ENCODE measurements at regions not wholly inside any gene's neighbourhood (a gene's known extent, or its start where the extent isn't known, plus 50 kb on each side); places are given as distances from the start of the nearest gene placed in this dataset.

GRCh38 chr13:31060220-31060619 lies 101.5 kb downstream of the HSPH1 start (continued):
- TF ChIP-seq RXRA (IDR thresholded peaks at IDR 0.05; ENCODE audit: borderline replicate concordance, low read depth), result no peak
- TF ChIP-seq, protein P1, sequence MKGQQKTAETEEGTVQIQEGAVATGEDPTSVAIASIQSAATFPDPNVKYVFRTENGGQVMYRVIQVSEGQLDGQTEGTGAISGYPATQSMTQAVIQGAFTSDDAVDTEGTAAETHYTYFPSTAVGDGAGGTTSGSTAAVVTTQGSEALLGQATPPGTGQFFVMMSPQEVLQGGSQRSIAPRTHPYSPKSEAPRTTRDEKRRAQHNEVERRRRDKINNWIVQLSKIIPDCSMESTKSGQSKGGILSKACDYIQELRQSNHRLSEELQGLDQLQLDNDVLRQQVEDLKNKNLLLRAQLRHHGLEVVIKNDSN (IDR thresholded peaks at IDR 0.05; ENCODE audit: borderline replicate concordance, low read depth), result no peak

DNA sequence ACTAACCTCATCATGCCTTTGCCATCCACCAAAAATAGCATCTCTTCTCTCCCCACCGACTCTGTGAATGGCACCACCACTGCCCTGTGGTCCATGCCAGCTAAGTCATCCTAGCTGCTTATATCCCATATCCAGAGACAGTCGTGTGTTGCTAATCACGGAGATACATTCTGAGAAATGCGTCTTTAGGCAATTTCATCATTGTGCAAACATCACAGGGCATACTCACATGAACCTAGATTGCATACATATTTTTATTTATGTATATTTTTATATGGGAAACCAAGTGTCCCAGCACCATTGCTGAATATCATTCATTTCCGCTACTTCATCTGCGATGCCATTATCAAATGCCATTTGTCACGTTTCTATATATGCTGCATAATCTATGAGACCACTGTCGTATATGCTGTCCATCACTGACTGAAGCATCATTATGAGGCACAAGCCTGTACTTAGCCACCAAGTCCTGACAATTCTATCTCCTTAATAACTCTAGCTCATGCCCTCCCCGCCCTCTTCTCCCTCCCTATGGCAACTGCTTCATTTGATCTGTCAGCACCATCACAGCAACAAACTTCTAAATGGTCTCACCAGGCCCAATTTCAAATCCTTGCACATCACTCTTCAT lies 104.2 kb downstream of the HSPH1 start:
- H3K9ac ChIP-seq, result no peak overlapping the region
- H3K79me2 ChIP-seq (ENCODE audit: insufficient read depth), result no peaks in the 10 kb centered on the region
- H2AFZ ChIP-seq (ENCODE audit: low read depth), result no peak overlapping the region
- no peak for DNase-seq
- no peaks in the 10 kb centered on the region for H3K36me3 ChIP-seq (replicated peaks in 1 of 2; ENCODE audit: control insufficient read depth in 1 of 2, insufficient read depth in 2 of 2, low read length in 1 of 2)
- H3K4me2 ChIP-seq, result no peak overlapping the region
- H3K9me3 ChIP-seq, result no peaks in the 10 kb centered on the region
- H3K4me3 ChIP-seq (ENCODE audit: low read depth in 2 of 2, low read length in 1 of 2), result no peak overlapping the region
- TF ChIP-seq TCF12 (IDR thresholded peaks at IDR 0.05), result no peak
- TF ChIP-seq JUND (IDR thresholded peaks at IDR 0.05), result no peak
- no peak for TF ChIP-seq EP300 (IDR thresholded peaks at IDR 0.05; ENCODE audit: borderline replicate concordance in 1 of 2, low read depth in 1 of 2, low read length in 1 of 2)
- no peak for TF ChIP-seq GABPA (IDR thresholded peaks at IDR 0.05; ENCODE audit: low read depth)
- no peaks in the 10 kb centered on the region for H3K27me3 ChIP-seq (ENCODE audit: insufficient read depth)
- no peak overlapping the region for H3K27ac ChIP-seq (ENCODE audit: low read depth in 2 of 2, low read length in 1 of 2)
- no peaks in the 10 kb centered on the region for H3F3A ChIP-seq (replicated peaks; ENCODE audit: insufficient read depth)
- peaks cover 0 to 14% of the 10 kb centered on the region in 2 experiments; a peak in 2 of 4 replicates for H3K4me1 ChIP-seq (ENCODE audit: control insufficient read depth in 1 of 2, insufficient read depth in 2 of 2, low read depth in 1 of 2, low read length in 1 of 2)
- ChIA-PET CTCF (interaction anchor here (1.2 to 1.8 kb wide), 6 partner anchors 9 to 102 kb away, joined by 3 to 11 read pairs (median 4); no protein-coding TSS in a partner anchor), POLR2A (no interaction called here)
- no peaks in the 10 kb centered on the region for H4K20me1 ChIP-seq (ENCODE audit: insufficient read depth)
- WGBS (ENCODE audit: low lambda C conversion rate), result 87% methylated on average over 9 of the region's 9 CpGs
- no peaks in the 10 kb centered on the region for H3K9me2 ChIP-seq

- WGBS (ENCODE audit: low lambda C conversion rate), result 48% methylated on average over 10 of the region's 10 CpGs
- H3K4me3 ChIP-seq (ENCODE audit: low read depth in 2 of 2, low read length in 1 of 2), result no peak overlapping the region
- no peak overlapping the region for H3K9ac ChIP-seq
- H3K27ac ChIP-seq (ENCODE audit: low read depth in 2 of 2, low read length in 1 of 2), result no peak overlapping the region
- H3K79me2 ChIP-seq (ENCODE audit: insufficient read depth), result no peaks in the 10 kb centered on the region
- peaks cover 0 to 14% of the 10 kb centered on the region in 2 experiments; a peak in 2 of 4 replicates for H3K4me1 ChIP-seq (ENCODE audit: control insufficient read depth in 1 of 2, insufficient read depth in 2 of 2, low read depth in 1 of 2, low read length in 1 of 2)
- H3K9me2 ChIP-seq, result no peaks in the 10 kb centered on the region
- TF ChIP-seq TCF12 (IDR thresholded peaks at IDR 0.05) (peak; percentile 61; the same call in 1 of the 2 replicates), RCOR1 (IDR thresholded peaks at IDR 0.05; ENCODE audit: low read length) (no peak)
- no peak overlapping the region for H2AFZ ChIP-seq (ENCODE audit: low read depth)
- H3F3A ChIP-seq (replicated peaks; ENCODE audit: insufficient read depth), result no peaks in the 10 kb centered on the region
- ChIA-PET CTCF (interaction anchor here (0.6 to 1.8 kb wide), 8 partner anchors 10 to 191 kb away, joined by 3 to 11 read pairs (median 4); no protein-coding TSS in a partner anchor), POLR2A (interaction anchor here (0.9 kb wide), 1 partner anchor 105 kb away, joined by 3 read pairs; the partner anchor contains the start of gene HSPH1)
- no peaks in the 10 kb centered on the region for H3K36me3 ChIP-seq (replicated peaks in 1 of 2; ENCODE audit: control insufficient read depth in 1 of 2, insufficient read depth in 2 of 2, low read length in 1 of 2)
- no peaks in the 10 kb centered on the region for H3K27me3 ChIP-seq (ENCODE audit: insufficient read depth)
- no peaks in the 10 kb centered on the region for H4K20me1 ChIP-seq (ENCODE audit: insufficient read depth)
- H3K4me2 ChIP-seq, result no peak overlapping the region
- DNase-seq, result peak; percentile 50
- no peaks in the 10 kb centered on the region for H3K9me3 ChIP-seq
Measured at GRCh38 chr13:31056644-31057271, 104.9 kb downstream of the HSPH1 start.

DNA sequence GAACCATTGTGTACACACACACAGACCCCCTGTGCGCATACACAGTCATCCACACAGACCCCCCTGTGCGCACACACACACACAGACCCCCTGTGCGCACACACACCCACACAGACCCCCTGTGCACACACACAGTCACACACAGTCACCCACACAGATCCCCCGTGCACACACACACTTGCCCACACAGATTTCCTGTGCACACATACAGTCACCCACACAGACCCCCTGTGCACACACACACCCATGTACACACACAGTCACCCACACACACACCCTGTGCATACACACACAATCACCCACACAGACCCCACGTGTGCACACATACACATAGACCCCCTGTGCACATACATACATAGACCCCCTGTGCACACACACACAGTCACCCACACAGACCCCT lies 106.1 kb downstream of the HSPH1 start:
- Histone ChIP-seq H3K4me1 (ENCODE audit: control insufficient read depth in 1 of 2, insufficient read depth in 2 of 2, low read depth in 1 of 2, low read length in 1 of 2) (peaks cover 0 to 14% of the 10 kb centered on the region in 2 experiments; a peak in 2 of 4 replicates), H4K20me1 (ENCODE audit: insufficient read depth) (no peaks in the 10 kb centered on the region), H3K27ac (ENCODE audit: low read depth in 2 of 2, low read length in 1 of 2) (no peak overlapping the region), H3K9ac (no peak overlapping the region), H3K9me2 (no peaks in the 10 kb centered on the region), H3K9me3 (no peaks in the 10 kb centered on the region), H3K79me2 (ENCODE audit: insufficient read depth) (no peaks in the 10 kb centered on the region), H2AFZ (ENCODE audit: low read depth) (no peak overlapping the region), H3K4me3 (ENCODE audit: low read depth in 2 of 2, low read length in 1 of 2) (no peak overlapping the region), H3K36me3 (replicated peaks in 1 of 2; ENCODE audit: control insufficient read depth in 1 of 2, insufficient read depth in 2 of 2, low read length in 1 of 2) (no peaks in the 10 kb centered on the region), H3F3A (replicated peaks; ENCODE audit: insufficient read depth) (peaks cover 5% of the 10 kb centered on the region), H3K4me2 (no peak overlapping the region), H3K27me3 (ENCODE audit: insufficient read depth) (no peaks in the 10 kb centered on the region)
- ChIA-PET CTCF (interaction anchor here (1.4 kb wide), 1 partner anchor 77 kb away, joined by 3 read pairs; no protein-coding TSS in a partner anchor), POLR2A (no interaction called here)
- TF ChIP-seq ZBTB33 (IDR thresholded peaks at IDR 0.05; ENCODE audit: borderline replicate concordance, low read depth), result no peak
- TF ChIP-seq EP300 (IDR thresholded peaks at IDR 0.05; ENCODE audit: borderline replicate concordance in 1 of 2, low read depth in 1 of 2, low read length in 1 of 2), result no peak
- TF ChIP-seq TEAD4 (IDR thresholded peaks at IDR 0.05; ENCODE audit: borderline replicate concordance, insufficient read depth), result no peak
- TF ChIP-seq CHD2 (IDR thresholded peaks at IDR 0.05; ENCODE audit: low read length, partially characterized antibody), result no peak
- no peak for TF ChIP-seq RXRA (IDR thresholded peaks at IDR 0.05; ENCODE audit: borderline replicate concordance, low read depth)
- TF ChIP-seq TCF12 (IDR thresholded peaks at IDR 0.05), result no peak
- TF ChIP-seq FOXJ3 (CRISPR knock-in tag; IDR thresholded peaks at IDR 0.05), result no peak
- TF ChIP-seq, protein P1 (IDR thresholded peaks at IDR 0.05; ENCODE audit: borderline replicate concordance, low read depth), result no peak
- no peak for TF ChIP-seq JUND (IDR thresholded peaks at IDR 0.05)
- no peak for DNase-seq
- WGBS (ENCODE audit: low lambda C conversion rate), result 83% methylated on average over 5 of the region's 5 CpGs
